Type B pancreatic cell (in vitro differentiated cells): ENCODE measurements at regions not wholly inside any gene's neighbourhood (a gene's known extent, or its start where the extent isn't known, plus 50 kb on each side); places are given as distances from the start of the nearest gene placed in this dataset.

Source experiments
- DNase-seq: peaks from one replicate; pipeline ENCODE4 v3.0.0; 2021; ENCODE audit warnings: mixed read lengths; ENCODE audit not compliant: unreplicated experiment; ENCODE audit errors: extremely low spot score
- H3K27ac Mint-ChIP-seq: 2 replicates; pipeline ENCODE4 v1.8.0; 2021; ENCODE audit warnings: mild to moderate bottlenecking, mixed read lengths
- H3K27me3 Mint-ChIP-seq: 2 replicates; pipeline ENCODE4 v1.8.0; 2021; ENCODE audit warnings: mixed read lengths
- H3K36me3 Mint-ChIP-seq: 2 replicates; pipeline ENCODE4 v1.8.0; 2021; ENCODE audit warnings: mixed read lengths
- H3K4me1 Mint-ChIP-seq: one replicate; pipeline ENCODE4 v1.8.0; 2021; ENCODE audit warnings: mixed read lengths; ENCODE audit not compliant: unreplicated experiment
- H3K4me3 Mint-ChIP-seq: 2 replicates; pipeline ENCODE4 v1.8.0; 2021; ENCODE audit warnings: mild to moderate bottlenecking, mixed read lengths
- H3K9me3 Mint-ChIP-seq: 2 replicates; pipeline ENCODE4 v1.8.0; 2021; ENCODE audit warnings: mixed read lengths
- TF ChIP-seq, protein P1 (sequence below): fragments of 200-600 bp; sonication (generic); conservative IDR thresholded peaks from 2 replicates; pipeline ENCODE4 v1.5.0; 2021; ENCODE audit warnings: antibody characterized with exemption, mild to moderate bottlenecking

DNA sequence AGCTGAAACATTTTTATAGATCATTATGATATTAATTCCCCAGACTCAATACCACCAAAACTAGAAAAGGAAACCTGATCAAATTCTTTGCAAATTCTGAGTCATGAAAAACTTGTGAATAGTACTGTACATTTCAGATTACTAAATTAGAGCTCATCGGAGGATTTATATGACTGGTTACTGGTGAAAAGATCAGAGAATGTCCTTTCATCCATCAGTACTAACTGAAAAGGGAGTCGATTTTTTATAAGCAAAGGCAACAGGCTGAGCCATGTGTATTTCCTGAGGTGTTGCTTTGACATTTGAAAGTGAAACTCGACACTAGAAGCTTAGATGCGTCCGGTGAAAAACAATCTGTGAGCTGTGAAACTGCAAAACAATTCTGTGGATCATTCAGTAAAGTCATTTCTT lies 155.7 kb downstream of the TNFSF18 start:
- Mint-ChIP-seq H3K27ac (peak overlapping the region; percentile 83), H3K36me3 (no peaks in the 10 kb centered on the region), H3K9me3 (peaks cover 10% of the 10 kb centered on the region), H3K4me1 (peaks cover 22% of the 10 kb centered on the region), H3K27me3 (no peaks in the 10 kb centered on the region), H3K4me3 (peak overlapping the region; percentile 7)
- TF ChIP-seq, protein P1, sequence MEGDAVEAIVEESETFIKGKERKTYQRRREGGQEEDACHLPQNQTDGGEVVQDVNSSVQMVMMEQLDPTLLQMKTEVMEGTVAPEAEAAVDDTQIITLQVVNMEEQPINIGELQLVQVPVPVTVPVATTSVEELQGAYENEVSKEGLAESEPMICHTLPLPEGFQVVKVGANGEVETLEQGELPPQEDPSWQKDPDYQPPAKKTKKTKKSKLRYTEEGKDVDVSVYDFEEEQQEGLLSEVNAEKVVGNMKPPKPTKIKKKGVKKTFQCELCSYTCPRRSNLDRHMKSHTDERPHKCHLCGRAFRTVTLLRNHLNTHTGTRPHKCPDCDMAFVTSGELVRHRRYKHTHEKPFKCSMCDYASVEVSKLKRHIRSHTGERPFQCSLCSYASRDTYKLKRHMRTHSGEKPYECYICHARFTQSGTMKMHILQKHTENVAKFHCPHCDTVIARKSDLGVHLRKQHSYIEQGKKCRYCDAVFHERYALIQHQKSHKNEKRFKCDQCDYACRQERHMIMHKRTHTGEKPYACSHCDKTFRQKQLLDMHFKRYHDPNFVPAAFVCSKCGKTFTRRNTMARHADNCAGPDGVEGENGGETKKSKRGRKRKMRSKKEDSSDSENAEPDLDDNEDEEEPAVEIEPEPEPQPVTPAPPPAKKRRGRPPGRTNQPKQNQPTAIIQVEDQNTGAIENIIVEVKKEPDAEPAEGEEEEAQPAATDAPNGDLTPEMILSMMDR, result no peak
- DNase-seq, result no peak

DNA sequence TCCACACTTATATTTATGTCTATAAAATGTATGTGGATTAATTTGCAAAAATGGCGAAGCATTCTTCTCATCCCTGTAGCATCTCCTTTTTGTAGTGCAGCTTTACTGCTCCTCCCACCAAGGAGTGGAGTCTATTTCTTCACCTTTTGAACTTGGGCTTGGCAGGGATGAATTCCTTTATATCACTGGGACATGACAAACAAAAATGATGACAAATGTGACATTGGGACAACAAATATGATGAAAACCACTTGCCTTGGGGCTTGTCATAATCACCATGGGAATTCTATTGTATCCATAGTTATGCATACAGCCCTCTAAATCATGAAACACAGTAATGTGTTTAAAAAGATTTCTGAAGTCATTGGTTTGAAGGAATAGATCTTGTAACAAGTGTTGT lies 155.0 kb downstream of the TNFSF18 start:
- Mint-ChIP-seq H3K36me3 (no peaks in the 10 kb centered on the region), H3K4me3 (peak overlapping the region; percentile 52), H3K27ac (peak overlapping the region; percentile 83), H3K9me3 (peaks cover 10% of the 10 kb centered on the region), H3K4me1 (peaks cover 22% of the 10 kb centered on the region), H3K27me3 (no peaks in the 10 kb centered on the region)
- TF ChIP-seq, protein P1, result no peak
- DNase-seq, result no peak

DNA sequence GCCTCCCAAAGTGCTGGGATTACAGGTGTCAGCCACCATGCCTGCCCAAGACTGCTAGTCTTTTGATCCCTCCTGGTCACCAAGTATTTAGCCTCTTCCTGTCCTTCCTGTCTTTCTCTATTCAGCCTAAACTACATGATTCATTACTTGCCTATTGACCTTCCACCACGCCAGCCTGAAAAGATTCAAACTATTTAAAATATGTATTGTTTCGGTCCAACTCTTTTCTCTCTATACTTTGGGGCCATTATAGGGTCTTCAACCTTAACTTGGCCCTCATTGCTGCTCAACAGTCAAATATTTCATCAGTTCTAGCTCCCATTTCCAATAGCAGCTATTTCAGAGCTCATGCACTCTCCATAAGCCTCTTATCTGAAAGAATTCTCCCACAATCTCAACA lies 153.0 kb downstream of the TNFSF18 start:
- TF ChIP-seq, protein P1, result no peak
- Mint-ChIP-seq H3K4me3 (no peak overlapping the region), H3K27me3 (no peaks in the 10 kb centered on the region), H3K9me3 (peaks cover 10% of the 10 kb centered on the region), H3K4me1 (peaks cover 22% of the 10 kb centered on the region), H3K36me3 (no peaks in the 10 kb centered on the region), H3K27ac (peak overlapping the region; percentile 1)
- DNase-seq, result no peak

DNA sequence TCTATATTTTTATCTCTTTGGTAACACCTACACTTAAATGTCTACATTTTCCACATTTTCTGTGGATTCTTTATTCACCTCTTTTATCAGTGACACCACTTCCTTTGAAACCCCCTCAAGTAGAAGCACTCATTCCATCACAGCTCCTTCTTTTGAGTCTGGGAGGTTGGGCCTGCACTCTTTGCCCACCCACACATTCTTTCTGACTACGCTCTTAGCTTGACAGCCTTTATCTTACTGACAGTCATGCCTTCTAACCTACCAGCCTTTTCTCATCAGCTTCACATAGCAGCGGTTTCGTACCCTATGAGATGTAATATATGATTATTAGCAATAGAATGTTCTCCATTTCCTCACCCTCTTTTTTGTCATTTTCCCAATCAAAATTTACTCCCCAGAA lies 151.9 kb downstream of the TNFSF18 start:
- DNase-seq, result no peak
- peaks cover 10% of the 10 kb centered on the region for H3K9me3 Mint-ChIP-seq
- H3K4me1 Mint-ChIP-seq, result peaks cover 13% of the 10 kb centered on the region
- TF ChIP-seq, protein P1, result no peak
- no peak overlapping the region for H3K4me3 Mint-ChIP-seq
- H3K27me3 Mint-ChIP-seq, result no peaks in the 10 kb centered on the region
- no peak overlapping the region for H3K27ac Mint-ChIP-seq
- H3K36me3 Mint-ChIP-seq, result no peaks in the 10 kb centered on the region

DNA sequence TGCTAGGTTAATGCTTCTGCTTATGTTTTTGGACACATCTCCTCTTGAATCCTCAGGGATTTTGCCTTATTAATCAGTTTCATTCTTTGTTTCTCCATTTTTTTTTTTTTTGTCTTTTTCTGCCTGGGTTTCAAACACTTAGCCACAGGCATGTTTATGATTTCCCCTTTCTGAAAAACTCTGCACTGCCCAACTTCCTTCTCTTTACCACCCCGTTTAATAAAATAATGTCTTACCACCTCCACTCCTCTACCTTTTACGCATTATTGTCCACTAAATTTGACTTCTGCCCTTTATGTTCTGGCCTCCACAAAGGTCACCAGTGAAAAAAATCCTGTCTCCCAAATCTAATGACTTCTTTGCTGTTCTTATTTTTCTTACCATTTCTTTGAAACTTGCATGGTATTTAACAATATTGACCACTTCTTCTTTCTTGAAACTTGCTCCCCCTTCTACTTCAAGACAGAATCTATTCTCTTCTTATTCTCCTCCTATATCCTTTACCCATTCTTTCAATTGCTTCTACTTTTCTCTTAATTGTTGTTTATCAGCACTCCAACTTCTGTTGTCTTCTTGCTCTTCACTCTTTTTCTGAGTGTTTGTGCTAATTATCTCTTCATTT lies 150.3 kb downstream of the TNFSF18 start:
- DNase-seq, result no peak
- no peak overlapping the region for H3K4me3 Mint-ChIP-seq
- H3K4me1 Mint-ChIP-seq, result peaks cover 9% of the 10 kb centered on the region
- TF ChIP-seq, protein P1, result no peak
- peaks cover 10% of the 10 kb centered on the region for H3K9me3 Mint-ChIP-seq
- no peak overlapping the region for H3K27ac Mint-ChIP-seq
- H3K27me3 Mint-ChIP-seq, result no peaks in the 10 kb centered on the region
- no peaks in the 10 kb centered on the region for H3K36me3 Mint-ChIP-seq
